Thyroid gland (tissue), 4 donors: ENCODE measurements at regions not wholly inside any gene's neighbourhood (a gene's known extent, or its start where the extent isn't known, plus 50 kb on each side); places are given as distances from the start of the nearest gene placed in this dataset.

Source experiments
- DNase-seq, 2 donors: peaks; one replicate each; pipeline ENCODE4 v3.0.0-alpha.2; 2019
- H3K27ac ChIP-seq, 3 donors: fragments of 200-600 bp; sonication (generic); 1 replicate in 2 of 3; 2 replicates in 1 of 3; pipeline ENCODE4 v1.5.1; 2016 to 2019; ENCODE audit warnings: mild to moderate bottlenecking in 1 of 3, moderate library complexity in 1 of 3
- H3K27me3 ChIP-seq: fragments of 200-600 bp; sonication (generic); one replicate; pipeline ENCODE4 v1.5.1; 2019
- H3K36me3 ChIP-seq, 2 donors: fragments of 200-600 bp; sonication (generic); one replicate each; pipeline ENCODE4 v1.5.1; 2016 to 2019
- H3K4me1 ChIP-seq, 2 donors: fragments of 200-600 bp; sonication (generic); one replicate each; pipeline ENCODE4 v1.5.1; 2017 to 2019
- H3K4me3 ChIP-seq, 3 donors: fragments of 200-600 bp; sonication (generic); replicated peaks in 1 of 3; 1 replicate in 2 of 3; 2 replicates in 1 of 3; pipeline ENCODE4 v1.5.1; 2016; ENCODE audit warnings: mild to moderate bottlenecking in 1 of 3
- H3K9me3 ChIP-seq: fragments of 200-600 bp; sonication (generic); one replicate; pipeline ENCODE4 v1.5.1; 2017
- POLR2A ChIP-seq, 2 donors: fragments of 450-650 bp; IDR thresholded peaks; one replicate each; pipeline ENCODE4 v1.6.1; 2017; ENCODE audit warnings: antibody characterized with exemption in 2 of 2, mild to moderate bottlenecking in 2 of 2, moderate library complexity in 1 of 2
- WGBS, 2 donors: methylation state at CpG; one replicate each; pipeline ENCODE4 v1.1.5; 2017; 5-methylcytosine and 5-hydroxymethylcytosine counted together
- intact Hi-C: fragments of 100-400 bp; cut with DNase I; formaldehyde crosslinking; loops from one replicate; pipeline ENCODE4 v1.15.1; 2023
- TF ChIP-seq, protein P1 (sequence below), 6 experiments: fragments of 200-600 bp in 3 of 6; fragments of 450-650 bp in 3 of 6; sonication (generic) in 3 of 6; IDR thresholded peaks; one replicate each; pipeline ENCODE4 v1.5.1; 2016 to 2019; ENCODE audit warnings: antibody characterized with exemption in 6 of 6, mild to moderate bottlenecking in 2 of 6, inconsistent platforms in 1 of 6, moderate library complexity in 1 of 6

DNA sequence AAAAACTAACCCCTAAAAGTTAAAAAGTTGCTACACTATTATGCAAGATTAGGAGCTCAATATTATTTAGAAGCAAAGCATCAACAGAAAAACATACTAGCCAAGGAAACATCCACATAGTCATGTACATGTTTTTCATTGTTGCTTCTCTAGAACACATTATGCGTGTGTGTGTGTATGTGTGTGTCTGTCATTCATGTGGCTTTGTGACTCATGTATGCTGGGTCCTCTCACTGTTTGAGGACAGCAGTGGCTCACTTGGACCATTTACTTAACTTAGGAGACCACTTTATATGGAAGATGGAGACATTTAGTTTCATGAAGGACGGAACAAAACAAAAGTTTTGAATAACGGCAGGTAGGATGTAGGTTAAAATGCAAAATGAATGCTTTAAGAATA is 219.4 kb upstream of the THBS1 start:
- Histone ChIP-seq H3K4me1 (peaks cover 29 to 31% of the 10 kb centered on the region in 2 donors), H3K9me3 (no peaks in the 10 kb centered on the region), H3K36me3 (no peaks in the 10 kb centered on the region), H3K27ac (no peak overlapping the region), H3K27me3 (no peaks in the 10 kb centered on the region), H3K4me3 (no peak overlapping the region)
- TF ChIP-seq POLR2A (IDR thresholded peaks at IDR 0.05) = no peak
- TF ChIP-seq, protein P1, sequence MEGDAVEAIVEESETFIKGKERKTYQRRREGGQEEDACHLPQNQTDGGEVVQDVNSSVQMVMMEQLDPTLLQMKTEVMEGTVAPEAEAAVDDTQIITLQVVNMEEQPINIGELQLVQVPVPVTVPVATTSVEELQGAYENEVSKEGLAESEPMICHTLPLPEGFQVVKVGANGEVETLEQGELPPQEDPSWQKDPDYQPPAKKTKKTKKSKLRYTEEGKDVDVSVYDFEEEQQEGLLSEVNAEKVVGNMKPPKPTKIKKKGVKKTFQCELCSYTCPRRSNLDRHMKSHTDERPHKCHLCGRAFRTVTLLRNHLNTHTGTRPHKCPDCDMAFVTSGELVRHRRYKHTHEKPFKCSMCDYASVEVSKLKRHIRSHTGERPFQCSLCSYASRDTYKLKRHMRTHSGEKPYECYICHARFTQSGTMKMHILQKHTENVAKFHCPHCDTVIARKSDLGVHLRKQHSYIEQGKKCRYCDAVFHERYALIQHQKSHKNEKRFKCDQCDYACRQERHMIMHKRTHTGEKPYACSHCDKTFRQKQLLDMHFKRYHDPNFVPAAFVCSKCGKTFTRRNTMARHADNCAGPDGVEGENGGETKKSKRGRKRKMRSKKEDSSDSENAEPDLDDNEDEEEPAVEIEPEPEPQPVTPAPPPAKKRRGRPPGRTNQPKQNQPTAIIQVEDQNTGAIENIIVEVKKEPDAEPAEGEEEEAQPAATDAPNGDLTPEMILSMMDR (IDR thresholded peaks at IDR 0.05) = no peak
- intact Hi-C loops = no loop called here
- no peak for DNase-seq
- WGBS, 2 donors = 97 to 99% methylated on average over 3 of the region's 3 CpGs

DNA sequence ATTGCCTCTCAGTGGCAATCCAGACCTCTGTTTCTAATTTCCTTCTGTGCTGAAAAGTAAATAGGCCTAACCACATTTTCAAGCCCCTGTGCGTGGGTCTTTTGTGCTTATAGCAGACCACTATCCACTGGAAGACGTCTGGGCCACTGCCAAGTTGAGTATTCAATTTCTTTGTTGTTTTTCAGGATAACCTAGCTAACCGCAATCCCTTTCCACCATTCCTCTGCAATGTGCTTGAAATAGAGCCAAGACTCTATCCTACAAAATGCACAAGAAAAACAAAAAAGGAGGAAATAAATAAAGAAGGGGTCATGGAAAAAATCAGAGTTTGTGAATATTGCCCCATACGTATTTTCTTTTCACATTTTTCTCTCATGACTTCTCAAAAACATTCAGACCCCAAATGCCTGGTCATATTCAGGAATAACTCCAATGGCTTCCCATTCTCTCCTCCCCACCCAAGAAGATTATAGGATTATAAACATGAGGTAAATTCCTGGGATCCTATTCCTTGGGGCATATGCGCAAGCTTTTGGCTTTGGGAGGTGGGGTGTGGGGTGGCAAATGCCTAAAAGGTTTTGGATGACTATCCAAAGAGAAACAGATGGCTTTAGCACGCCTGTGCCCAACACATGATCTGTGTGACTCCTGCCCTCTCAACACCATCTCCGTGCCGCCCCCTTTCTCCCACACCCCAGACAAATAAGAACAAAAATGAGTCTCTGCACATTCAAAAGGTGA is 217.9 kb upstream of the THBS1 start:
- TF ChIP-seq, protein P1 (IDR thresholded peaks at IDR 0.05) = no peak
- no peak for TF ChIP-seq POLR2A (IDR thresholded peaks at IDR 0.05)
- H3K4me3 ChIP-seq = no peak overlapping the region
- intact Hi-C loops = no loop called here
- no peak for DNase-seq
- H3K27ac ChIP-seq = no peak overlapping the region
- no peaks in the 10 kb centered on the region for H3K9me3 ChIP-seq
- H3K4me1 ChIP-seq = peaks cover 14 to 18% of the 10 kb centered on the region in 2 donors
- WGBS, 2 donors = 79 to 80% methylated on average over 8 of the region's 8 CpGs
- no peaks in the 10 kb centered on the region for H3K36me3 ChIP-seq
- no peaks in the 10 kb centered on the region for H3K27me3 ChIP-seq

DNA sequence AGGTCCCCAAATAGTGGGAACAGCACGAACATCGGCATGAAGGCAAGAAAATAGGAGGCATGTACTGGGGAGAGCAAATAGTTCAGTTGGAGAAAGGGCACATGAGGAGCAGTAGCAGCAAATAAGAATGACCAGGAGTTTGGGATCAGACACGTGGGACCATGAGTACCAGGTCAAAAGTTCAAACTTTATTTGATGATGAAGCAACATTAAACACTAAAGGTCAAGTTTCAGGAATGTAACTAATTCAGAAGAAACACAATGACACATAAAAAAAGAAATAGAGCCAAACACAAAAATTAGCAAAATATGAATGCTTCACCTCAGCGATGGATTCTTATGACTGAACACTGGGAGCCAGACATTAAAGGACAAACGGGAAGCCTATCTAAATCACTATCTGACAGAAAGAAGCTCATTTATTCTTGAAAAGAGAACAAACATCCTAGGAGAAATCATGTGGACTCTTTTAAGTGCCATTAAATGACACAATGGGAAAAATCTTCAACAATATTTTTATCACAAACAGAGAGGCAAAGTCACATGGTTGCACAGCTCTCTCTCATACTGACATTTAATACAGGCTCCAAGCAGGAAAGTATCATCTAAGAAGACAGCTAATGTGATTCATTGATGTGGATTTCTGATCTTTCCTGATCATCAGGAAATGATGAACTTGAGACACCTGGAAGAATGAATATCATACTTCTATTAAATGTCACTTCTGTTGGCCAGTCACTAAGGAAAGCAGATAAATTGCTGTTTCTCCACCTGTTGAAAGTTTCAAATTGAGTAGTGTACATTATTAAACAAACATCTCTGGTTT is 216.9 kb upstream of the THBS1 start:
- Histone ChIP-seq H3K36me3 (no peaks in the 10 kb centered on the region), H3K4me3 (no peak overlapping the region), H3K27ac (no peak overlapping the region), H3K9me3 (no peaks in the 10 kb centered on the region), H3K27me3 (no peaks in the 10 kb centered on the region), H3K4me1 (peaks cover 7 to 10% of the 10 kb centered on the region in 2 donors)
- DNase-seq = no peak
- 79 to 80% methylated on average over 5 of the region's 5 CpGs for WGBS, 2 donors
- TF ChIP-seq, protein P1 (IDR thresholded peaks at IDR 0.05) = no peak
- TF ChIP-seq POLR2A (IDR thresholded peaks at IDR 0.05) = no peak
- intact Hi-C loops = no loop called here

DNA sequence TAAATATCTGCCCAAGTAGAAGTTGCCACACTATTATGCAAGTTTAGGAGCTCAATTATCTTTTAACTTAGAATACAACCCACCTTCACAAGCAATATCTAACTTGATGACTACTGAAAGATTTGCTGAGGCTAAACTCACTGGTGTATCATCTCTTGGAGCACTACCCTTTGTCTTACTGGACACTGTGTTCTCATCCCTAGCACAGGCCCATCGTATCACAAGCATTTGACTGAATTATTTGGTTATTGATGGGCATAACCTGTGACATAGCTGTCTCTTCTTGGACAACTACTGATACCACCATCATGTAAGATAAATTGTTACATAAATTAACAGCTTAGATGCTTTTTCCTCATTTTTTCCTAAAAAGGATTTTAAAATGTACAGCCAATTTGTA is 216.2 kb upstream of the THBS1 start:
- 90 to 91% methylated on average over 1 of the region's 1 CpG for WGBS, 2 donors
- H3K27me3 ChIP-seq = no peaks in the 10 kb centered on the region
- DNase-seq = no peak
- intact Hi-C loops = no loop called here
- no peak for TF ChIP-seq POLR2A (IDR thresholded peaks at IDR 0.05)
- TF ChIP-seq, protein P1 (IDR thresholded peaks at IDR 0.05) = no peak
- H3K4me1 ChIP-seq = peaks cover 0 to 2% of the 10 kb centered on the region in 2 donors
- no peak overlapping the region for H3K4me3 ChIP-seq
- H3K9me3 ChIP-seq = no peaks in the 10 kb centered on the region
- no peaks in the 10 kb centered on the region for H3K36me3 ChIP-seq
- no peak overlapping the region for H3K27ac ChIP-seq

DNA sequence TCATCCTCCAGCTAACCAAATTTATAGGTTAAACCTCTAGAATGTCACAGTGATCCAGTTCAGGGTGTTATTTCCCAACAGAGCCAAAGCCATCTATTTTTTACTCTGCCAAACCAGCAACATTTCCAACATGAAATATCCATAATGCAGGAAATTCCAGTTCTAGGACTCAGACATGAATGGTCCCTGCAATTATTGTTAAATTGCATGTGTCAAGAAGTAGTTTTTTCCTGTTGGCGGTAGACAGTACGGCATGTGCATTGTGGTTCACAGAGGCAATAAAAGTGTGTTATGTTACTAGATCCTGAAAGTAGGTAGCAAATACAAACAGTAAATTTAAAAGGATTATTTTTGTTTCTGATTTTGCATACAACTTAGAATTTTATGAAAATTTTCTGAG is 215.7 kb upstream of the THBS1 start:
- TF ChIP-seq POLR2A (IDR thresholded peaks at IDR 0.05) = no peak
- TF ChIP-seq, protein P1 (IDR thresholded peaks at IDR 0.05) = no peak
- H3K4me1 ChIP-seq = no peaks in the 10 kb centered on the region
- intact Hi-C loops = no loop called here
- no peak for DNase-seq
- WGBS, 2 donors = 85 to 96% methylated on average over 2 of the region's 2 CpGs
- no peaks in the 10 kb centered on the region for H3K27me3 ChIP-seq
- H3K4me3 ChIP-seq = no peak overlapping the region
- no peaks in the 10 kb centered on the region for H3K9me3 ChIP-seq
- no peaks in the 10 kb centered on the region for H3K36me3 ChIP-seq
- no peak overlapping the region for H3K27ac ChIP-seq
